GM12892 (cell line): ENCODE measurements at regions not wholly inside any gene's neighbourhood (a gene's known extent, or its start where the extent isn't known, plus 50 kb on each side); places are given as distances from the start of the nearest gene placed in this dataset.

ENCODE experiments used
- POLR2A ChIP-seq: IDR thresholded peaks from 2 replicates; pipeline ENCODE4 v1.6.1; 2011; ENCODE audit warnings: low read depth, low read length, control low read depth
- POLR2AphosphoS5 ChIP-seq: IDR thresholded peaks from 2 replicates; pipeline ENCODE4 v1.6.1; 2011; ENCODE audit warnings: low read depth, low read length, control low read depth

- TF ChIP-seq POLR2A (no peak), POLR2AphosphoS5 (no peak)
Observed at GRCh38 chr18:26756556-26756955, 109.0 kb downstream of the AQP4 start.
